ENCODE measurements at regions not wholly inside any gene's neighbourhood (a gene's known extent, or its start where the extent isn't known, plus 50 kb on each side); places are given as distances from the start of the nearest gene placed in this dataset.

DNA sequence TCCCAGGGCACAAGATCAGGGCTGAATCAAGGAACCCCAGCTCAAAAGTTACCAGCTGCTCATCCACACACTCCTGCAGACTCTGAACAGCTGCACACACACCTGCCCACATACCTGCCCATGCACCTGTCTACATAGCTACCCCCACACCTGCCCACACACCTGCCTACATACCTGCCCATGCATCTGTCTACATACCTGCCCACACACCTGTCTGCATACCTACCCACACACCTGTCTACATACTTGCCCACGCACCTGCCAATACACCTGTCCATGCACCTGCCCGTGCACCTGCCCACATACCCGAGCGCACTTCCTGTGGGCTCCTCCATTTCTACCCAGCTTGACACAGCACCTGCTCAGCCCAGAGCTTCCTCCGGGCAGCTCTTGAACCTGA lies 122.8 kb upstream of the AGAP1 start:
- DNase-seq, result peak; percentile 22

DNA sequence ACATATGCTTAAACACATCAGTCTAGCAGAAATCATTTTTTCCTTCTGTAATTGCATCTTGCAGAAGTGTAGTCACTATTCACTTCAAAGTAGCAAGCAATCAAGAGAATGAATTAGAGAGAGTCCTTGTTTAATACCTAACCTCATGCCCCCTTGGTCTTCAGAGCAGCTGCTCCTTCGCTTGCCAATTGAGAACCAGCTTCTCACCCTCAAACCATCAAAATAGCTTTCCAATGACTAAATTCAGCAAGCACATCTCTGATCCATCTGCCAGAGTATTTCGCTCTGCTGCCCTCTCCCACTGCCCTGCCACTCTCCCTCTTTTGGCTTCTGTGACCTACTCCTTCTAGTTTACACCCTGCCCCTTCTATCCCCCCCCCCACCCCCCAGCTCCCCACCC lies 120.7 kb upstream of the AGAP1 start:
- no peak for DNase-seq

DNA sequence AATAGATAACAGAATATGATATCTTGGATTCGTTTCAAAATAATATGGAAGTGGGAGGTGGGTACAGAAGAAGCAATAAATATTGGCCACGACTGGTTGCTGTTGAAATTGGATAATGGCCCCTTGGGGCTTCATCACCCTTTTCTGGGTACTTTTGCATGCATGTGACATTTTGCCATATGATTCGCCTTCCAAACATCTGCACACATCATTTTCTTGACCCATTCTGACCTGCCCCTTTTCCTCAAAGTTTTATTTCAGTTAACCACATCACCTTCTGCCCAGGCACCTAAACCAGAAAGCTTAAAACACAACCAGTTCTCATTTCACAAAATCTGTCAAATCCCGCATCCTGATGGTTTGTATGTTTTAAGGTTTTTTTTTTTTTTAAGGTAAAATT lies 116.7 kb upstream of the AGAP1 start:
- DNase-seq, result no peak

DNA sequence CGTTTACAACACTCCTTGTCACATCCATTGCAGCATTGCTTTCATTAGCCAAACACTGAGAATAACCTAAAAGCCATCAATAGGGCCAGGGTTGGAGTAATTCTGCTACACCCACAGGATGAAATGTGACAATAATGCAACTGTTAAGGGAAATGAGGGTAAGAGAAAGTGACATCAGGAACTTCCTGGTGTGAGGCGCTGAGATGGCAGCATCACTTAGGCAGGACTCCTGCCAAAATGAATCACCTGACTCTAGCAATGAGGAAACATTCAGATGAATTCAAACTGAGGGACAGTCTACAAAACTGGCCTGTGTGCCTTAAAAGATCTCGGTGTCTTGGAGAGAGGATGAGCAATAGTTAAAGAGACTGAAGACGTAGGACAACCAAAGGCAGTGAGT lies 115.6 kb upstream of the AGAP1 start:
- DNase-seq, result no peak

DNA sequence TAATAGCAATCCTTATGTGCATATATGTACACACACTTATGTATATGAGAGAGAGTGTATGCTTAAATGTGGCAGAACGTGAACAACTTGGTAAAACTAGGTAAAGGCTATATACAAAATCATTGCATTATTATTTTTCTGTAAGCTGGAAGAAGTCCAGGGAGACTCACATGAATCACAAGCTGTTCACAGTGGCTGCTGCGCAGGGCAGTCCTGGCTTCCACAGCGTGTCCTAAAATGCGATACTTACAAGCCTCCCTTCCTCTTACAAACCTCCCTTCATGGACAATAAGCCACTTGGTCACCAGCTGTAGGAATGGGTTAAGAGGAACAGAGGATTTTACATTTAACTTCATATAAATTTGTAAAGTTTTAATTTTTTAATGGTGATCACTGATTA lies 114.9 kb upstream of the AGAP1 start:
- DNase-seq, result no peak

DNA sequence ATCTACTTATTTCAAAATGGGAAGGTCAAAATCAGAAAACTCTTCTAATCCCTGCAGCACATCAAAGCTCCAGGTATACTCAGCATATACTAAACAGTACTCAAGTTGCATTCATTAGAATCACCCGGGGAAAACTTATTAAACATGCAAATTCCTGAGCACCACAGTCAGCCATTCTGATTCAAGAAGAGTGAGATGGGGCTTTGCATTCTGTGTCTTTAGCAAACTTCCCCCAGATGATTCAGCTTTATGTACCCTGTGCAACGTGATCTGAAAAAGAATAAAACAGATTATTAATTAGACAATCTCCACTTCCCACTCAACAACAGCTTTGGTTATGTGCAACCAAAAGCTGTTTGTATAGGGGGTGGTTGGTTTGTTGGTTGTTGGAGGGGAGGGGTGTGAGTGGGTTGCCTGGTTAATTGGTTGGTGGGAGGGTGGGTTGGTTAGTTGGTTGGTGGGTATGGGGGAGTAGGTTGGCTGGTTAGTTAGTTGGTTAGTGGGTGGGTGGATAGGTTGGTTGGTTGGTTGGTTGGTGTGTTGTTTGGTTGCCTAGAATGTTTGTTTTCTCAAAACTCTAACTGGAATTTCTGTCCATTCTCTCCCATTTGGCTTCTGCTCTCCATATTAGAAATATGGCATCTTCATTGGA lies 112.5 kb upstream of the AGAP1 start:
- DNase-seq, result no peak

DNA sequence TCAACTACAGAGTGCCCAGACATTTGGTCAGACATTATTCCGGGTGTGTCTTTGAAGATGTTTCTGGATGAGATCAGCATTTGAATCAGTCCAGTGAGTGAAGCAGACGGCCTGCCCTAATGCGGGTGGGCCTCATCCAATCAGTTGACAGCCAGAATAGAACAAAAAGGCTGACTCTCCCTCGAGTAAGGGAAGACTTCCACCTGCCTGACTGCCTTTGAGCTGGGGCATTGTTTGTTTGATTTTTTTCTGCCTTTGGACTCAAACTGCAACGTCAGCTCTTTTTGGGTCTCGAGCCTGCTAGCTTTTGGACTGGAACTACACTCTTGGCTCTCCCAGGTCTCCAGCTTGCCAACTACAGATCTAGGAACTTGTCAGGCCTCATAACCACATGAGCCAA lies 111.7 kb upstream of the AGAP1 start:
- DNase-seq, result no peak

DNA sequence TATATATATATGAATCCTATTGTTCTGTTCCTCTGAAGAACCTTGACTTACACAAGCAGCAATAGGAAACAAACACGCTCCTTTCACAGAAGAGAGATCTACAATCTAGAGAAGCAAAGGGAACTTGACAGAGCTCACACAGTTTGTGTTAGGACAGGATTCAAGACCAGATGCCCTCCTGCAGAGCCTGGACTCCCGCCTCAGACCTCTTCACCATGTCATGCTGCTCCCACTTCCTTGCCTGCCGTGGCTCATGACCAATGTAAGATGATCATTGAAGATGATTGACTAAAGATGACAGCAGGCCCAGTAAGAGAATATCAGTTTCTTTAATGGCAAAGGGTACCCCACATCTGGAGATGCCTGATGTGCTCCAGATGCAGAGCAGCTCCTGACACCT lies 111.2 kb upstream of the AGAP1 start:
- DNase-seq, result no peak

DNA sequence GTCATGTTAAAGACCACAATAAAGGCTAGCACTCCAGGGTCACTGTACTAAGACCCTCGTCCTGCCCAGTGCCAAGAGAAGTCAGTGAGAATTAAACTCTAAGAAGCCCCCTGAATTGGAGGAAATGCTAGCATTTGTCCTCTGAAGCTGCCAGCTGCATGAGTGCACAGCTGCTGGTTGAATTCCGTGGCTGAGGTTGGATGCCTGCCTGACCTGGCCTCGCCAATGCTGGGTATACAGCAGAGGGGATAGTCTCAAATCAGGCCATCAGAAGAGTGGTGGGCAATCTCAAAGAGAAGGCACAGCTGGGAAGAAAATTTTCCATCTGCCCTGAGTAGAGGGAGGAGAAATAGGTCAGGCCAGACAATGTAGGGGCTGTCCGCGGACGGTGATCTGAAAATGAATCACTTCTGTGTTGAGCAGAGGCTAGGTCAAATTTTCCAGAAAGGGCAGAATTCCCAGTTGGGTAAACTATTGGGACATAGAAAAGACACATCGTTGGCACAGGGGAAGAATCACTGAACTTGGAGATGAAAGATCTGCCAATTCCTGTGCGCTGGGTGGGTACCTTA lies 110.5 kb upstream of the AGAP1 start:
- DNase-seq, result no peak

DNA sequence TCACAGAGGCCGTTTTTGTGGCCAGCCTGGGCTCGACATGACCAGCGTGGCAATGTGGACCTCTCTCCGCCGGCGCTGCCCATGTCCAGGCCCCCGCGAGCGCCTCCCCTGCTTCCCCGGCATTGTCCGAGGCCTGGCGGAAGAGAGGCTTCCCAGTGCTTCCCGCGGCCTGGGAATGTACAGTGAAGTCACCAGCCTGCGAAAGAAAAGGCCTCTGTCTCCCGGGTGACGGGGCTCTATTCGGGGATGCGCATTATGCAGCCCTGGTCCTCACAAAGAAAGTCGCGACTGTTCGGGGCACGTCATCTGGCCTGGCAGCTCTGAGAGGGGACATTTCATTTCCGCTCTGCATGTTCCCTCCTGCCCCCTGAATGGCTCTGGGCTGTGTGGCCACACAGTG lies 109.2 kb upstream of the AGAP1 start:
- DNase-seq, result no peak

DNA sequence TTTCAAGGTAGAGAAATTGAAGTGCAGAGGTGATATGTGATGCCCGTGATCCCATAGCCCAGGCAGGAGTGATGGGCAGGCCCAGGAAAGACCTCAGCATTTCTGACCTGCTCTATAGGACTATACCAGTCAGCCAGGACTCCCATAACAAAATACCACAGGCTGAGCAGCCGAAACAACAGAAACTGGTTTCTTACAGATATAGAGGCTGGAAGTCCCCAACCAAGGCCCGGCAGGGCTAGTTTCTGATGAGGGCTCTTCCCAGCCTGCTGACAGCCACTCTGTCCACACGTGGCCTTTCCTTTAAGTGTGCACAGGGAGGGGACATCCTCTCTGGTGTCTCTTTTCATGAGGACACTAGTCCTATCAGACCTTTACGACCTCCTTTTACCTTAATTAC lies 104.2 kb upstream of the AGAP1 start:
- DNase-seq, result no peak

DNA sequence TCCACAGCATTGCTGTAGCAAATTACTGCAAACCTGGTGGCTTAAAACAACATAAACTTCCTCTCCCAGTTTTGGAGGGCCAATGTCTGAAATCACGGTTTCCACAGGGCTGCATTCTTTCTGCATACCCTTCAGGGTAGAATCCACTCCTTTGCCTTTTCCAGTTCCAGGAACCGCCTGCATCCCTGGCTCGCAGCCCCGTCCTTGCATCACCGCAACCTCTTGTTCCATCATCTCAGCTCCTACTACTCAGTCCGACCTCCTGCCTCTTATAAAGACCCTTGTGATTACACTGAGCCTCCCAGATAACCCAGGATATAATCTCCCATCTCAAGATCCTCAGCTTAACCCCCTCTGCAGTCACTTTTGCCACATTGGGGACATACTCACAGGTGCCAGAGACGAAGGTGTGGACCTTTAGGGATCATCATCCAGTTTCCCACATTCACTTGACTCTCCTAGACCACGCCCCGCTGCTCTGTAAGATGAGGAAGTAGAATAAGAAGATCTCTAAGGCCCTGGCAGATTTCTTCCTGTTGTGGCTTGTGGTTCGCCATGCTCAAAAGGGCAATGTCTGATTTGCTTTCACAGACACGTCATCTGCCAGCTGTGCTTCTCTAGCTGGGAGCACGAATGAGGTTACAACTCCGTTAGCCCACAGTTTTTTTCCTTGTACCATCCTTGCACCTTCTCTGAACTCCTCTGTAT lies 103.6 kb upstream of the AGAP1 start:
- no peak for DNase-seq

DNA sequence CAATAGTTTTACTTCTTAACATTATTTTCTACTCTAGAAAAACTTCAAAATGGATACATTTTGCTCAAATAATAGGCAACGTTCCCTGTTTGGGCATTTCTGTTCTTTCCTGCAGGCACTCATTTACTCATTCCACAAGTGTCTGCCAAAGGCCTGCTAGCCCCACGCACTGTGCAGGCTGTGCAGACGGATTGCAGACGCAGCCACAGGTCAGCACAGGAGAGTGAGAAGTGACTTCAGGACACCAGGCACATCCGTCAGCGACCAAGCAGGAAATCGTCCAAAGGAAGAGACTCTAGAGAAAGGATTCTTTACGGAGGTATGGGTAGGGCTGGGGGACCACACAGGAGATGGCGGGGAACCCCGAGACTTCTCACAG lies 103.0 kb upstream of the AGAP1 start:
- DNase-seq, result no peak

DNA sequence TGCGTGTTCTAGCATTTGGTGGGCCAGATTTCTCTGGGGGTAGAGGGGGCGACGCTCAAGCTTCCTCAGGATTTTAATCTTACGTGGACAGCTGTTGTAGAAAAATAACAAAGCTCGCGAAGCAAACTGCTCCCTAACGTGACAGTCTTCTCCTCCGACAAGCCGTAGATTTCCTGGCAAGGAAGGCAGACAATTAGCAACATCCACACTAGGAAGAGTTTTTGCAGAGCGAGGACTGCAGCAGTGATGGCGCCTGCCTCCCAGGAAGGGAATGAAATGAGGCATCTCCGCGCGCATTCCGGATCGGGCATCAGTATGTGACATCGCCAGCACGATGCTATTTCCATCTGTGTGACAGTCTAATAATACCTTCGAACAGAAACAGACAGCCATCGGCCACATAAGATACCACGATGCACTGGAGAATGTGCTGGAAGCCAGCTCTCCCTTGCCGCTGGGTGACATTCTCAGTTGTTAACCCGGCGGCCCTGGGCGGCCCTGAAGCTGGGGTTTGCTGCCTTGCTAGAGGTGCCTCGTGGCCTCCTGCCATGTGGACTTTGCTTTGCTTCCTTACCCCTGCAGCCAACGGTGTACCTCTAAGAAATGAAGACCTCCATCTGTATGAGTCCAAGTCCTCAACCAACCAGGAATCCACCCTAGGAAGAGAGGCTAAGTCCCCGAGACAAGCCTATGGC lies 101.8 kb upstream of the AGAP1 start:
- DNase-seq, result no peak

DNA sequence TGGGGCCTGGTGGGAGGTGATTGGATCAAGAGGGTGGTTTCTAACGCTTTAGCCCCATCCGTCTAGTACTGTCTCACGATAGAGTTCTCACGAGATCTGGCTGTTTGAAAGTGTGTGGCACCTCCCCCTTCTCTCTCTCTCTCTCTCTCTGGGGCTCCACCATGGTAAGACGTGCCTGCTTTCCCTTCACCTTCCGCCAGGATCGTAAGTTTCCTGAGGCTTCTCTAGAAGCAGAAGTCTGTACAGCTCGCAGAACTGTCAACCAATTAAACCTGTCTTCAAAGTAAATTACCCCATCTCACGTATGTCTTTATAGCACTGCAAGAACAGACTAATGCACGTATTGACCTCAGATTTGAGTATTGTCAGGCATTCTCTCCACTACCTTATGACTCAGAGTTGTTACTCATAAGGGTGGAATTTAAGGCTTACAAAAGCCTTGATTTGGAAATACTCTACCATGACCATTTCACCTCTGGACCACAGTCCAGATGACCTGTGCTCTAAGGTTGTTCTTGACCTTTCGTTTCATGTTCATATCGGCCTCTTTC lies 99.5 kb upstream of the AGAP1 start:
- no peak for DNase-seq

DNA sequence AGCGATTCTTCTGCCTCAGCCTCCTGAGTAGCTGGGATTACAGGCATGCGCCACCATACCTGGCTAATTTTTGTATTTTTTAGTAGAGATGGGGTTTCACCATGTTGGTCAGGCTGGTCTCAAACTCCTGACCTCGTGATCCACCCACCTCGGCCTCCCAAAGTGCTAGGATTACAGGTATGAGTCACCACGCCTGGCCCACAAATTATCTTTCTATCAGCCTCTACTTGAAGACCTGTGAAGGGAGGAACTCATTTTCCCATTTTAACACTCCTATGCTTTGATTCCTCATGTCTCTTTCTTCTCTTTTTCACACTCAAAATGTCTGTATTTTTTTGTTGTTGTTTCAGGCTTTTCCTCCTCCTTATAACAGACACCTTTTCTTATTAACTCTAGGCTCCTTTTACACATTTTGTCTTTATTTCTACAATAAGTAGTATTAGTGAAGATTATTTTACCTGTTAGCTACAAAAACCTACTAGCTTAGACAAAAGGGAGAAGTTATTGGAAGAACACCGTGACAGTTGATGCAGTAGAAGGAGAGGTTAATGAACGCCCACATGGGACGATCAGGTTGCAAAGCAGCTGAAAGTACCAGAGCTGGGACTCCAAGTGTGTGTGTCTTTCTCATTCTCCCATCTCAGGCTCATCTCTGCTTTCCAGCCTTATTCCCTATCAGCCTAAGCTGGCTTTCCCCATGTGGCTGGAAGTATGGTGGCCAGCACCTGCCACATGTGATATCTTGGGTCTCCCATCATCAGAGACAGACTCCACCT lies 97.6 kb upstream of the AGAP1 start:
- DNase-seq, result no peak

DNA sequence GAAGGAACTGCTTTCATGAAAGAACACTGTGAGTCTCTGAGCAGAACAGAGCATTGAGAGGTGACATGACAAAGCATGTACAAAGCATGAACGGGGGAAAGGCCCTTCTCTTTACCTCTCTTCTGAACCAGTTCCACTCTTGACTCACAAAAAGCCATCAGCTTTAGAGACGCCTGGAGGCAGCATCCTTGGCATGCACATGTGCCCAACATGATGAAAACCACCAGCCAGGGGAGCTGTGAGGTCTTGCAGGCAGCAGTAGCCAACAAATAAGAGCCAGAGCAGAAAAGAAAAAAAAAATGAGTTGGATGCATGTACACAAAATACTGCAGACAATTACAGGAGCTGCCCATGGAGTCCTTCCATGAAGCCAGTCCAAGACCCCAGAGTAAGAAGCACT lies 95.5 kb upstream of the AGAP1 start:
- DNase-seq, result no peak

DNA sequence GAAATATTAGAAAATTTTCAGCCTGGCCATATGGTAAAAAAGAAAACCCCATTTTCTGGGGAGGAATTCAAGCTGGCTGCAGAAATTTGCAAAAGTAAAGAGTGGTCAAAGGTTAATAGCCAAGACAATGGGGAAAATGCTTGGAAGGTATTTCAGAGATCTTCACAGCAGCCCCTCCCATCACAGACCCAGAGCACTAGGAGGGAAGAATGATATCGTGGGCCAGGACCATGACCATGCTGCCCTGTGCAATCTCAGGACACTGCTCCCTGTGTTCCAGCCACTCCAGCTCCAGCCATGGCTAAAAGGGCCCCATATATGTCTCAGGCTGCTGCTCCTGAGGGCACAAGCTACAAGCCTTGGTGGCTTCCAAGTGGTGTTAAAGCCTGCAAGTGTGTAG lies 93.9 kb upstream of the AGAP1 start:
- no peak for DNase-seq

DNA sequence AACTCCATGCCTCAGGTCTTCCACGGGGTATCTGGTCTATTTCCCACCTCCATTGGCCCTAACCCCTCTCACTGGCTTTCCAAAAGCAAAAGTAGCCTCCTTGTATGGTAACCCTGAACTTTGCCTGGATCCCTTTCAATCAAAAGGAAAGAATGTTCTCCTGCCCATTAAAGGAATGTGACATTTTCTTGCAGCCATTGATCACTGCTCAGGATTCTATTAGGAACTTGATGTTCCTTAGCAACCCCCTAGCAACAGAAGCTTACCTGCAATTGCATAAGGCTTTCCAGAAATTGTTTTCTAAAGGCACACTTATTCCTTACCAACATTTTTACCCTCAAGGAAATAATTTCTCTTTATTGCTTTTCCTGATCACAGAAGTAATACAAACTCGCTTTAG lies 91.4 kb upstream of the AGAP1 start:
- no peak for DNase-seq

DNA sequence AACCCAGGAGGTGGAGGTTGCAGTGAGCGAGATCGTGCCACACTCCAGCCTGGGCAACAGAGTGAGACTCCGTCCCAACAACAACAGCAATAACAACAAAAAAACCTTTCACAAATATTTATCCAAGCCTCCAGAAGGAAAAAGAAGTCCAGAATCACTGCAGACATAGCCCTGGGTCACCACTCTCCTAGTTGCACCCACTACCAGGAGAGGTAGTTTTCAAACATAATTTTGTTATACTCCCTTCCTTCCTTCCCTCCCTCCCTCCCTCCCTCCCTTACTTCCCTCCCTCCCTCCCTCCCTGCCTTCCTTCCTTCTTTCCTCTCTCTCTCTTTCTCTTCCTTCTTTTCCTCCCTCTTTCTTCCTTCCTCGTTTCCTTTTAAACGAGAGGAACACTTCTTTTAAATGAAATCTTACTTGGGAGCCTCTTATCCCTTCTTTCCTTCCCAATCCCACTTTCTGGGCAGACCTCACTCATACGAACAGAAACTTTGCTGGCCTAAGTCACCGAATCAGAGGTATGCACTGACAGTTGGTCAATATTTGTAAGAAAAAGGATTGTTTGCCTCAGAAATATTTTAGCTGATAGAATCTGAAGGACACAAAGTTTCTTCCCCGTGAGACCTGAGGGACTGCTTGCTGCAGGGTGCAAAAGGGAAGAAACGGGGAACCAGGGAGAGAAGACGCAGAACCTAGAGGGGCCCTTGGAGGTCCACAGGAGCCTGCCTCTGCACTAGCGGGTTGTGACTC lies 88.1 kb upstream of the AGAP1 start:
- no peak for DNase-seq

DNA sequence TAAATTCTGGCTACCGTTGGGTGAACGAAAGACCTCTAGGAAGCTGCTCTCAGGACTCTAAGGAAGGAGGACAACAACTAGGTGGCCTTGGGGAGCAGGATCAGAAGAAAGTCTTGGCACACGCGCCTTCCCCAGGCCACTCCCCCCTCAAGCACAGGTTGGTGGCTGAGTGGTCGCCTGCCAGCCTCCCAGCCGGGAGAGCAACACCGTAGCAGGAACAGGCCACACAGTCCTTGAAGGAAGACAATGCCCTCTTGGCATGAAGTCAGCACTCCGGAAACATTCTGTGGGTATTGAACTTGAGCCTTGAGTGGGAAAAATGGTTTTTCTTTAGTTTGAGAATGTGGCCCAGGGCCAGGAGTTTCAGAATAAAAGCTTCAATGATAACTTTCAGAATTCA lies 87.4 kb upstream of the AGAP1 start:
- DNase-seq, result no peak

DNA sequence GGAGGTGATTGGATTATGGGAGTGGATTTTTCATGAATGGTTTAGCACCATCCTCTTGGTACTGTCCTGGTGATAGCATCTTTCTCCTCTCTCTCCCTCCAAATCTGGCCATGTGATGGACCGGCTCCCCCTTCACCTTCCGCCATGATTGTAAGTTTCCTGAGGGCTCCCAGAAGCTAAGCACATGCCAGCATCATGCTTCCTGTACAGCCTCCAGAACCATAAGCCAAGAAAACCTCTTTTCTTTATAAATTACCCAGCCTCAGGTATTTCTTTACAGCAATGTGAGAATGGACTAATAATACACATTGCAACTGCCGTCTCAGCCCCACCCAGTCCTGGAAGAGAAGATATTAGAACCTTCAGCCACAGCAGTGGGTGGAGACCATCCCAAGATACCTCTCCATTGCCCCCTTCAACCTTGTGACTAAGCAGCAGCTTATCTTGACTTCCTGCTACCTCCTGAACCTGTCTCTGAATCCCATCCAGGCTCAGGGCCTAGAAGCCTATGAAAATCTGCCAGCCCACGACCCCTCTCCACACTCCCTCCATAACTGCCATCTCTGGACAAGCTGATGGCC lies 81.8 kb upstream of the AGAP1 start:
- no peak for DNase-seq

All from NCI-H2171 (cell line).